ENCODE measurements at regions not wholly inside any gene's neighbourhood (a gene's known extent, or its start where the extent isn't known, plus 50 kb on each side); places are given as distances from the start of the nearest gene placed in this dataset.

DNA sequence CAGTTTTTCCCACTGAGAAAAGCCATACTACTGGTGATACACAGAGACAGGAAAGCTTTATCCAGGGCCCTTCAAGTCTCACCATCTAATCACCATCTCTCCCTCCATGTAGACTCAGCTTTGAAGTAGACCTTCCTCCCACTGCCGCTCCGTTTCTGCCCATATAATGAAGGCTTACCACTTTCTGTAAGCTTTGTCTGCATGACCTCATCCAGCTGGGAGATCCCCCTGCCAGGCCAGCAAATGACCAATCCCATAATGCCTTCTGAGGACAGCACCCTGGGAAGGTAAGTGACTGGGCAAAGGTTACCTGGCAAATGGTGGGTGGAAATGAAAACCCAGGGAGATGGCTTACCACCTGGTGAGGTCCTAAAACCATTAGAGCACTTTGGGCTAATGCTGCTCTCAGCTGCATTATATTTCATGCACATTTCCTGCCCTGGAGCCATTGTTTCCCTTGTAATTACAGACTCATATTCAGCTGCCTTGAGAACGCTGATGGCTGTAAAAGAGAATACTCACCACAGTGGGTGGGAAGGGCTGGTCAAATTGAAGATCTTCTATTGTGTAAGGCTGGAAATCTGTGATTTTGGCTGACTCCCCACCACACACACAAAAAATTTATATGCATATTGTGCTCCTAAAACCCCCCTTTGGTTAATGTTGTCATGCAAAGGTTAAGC is 350.7 kb upstream of the SYT4 start:
- TF ChIP-seq, protein P1, sequence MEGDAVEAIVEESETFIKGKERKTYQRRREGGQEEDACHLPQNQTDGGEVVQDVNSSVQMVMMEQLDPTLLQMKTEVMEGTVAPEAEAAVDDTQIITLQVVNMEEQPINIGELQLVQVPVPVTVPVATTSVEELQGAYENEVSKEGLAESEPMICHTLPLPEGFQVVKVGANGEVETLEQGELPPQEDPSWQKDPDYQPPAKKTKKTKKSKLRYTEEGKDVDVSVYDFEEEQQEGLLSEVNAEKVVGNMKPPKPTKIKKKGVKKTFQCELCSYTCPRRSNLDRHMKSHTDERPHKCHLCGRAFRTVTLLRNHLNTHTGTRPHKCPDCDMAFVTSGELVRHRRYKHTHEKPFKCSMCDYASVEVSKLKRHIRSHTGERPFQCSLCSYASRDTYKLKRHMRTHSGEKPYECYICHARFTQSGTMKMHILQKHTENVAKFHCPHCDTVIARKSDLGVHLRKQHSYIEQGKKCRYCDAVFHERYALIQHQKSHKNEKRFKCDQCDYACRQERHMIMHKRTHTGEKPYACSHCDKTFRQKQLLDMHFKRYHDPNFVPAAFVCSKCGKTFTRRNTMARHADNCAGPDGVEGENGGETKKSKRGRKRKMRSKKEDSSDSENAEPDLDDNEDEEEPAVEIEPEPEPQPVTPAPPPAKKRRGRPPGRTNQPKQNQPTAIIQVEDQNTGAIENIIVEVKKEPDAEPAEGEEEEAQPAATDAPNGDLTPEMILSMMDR (tag by site-specific recombination; IDR thresholded peaks at IDR 0.05) = no peak
- TF ChIP-seq, protein P2, sequence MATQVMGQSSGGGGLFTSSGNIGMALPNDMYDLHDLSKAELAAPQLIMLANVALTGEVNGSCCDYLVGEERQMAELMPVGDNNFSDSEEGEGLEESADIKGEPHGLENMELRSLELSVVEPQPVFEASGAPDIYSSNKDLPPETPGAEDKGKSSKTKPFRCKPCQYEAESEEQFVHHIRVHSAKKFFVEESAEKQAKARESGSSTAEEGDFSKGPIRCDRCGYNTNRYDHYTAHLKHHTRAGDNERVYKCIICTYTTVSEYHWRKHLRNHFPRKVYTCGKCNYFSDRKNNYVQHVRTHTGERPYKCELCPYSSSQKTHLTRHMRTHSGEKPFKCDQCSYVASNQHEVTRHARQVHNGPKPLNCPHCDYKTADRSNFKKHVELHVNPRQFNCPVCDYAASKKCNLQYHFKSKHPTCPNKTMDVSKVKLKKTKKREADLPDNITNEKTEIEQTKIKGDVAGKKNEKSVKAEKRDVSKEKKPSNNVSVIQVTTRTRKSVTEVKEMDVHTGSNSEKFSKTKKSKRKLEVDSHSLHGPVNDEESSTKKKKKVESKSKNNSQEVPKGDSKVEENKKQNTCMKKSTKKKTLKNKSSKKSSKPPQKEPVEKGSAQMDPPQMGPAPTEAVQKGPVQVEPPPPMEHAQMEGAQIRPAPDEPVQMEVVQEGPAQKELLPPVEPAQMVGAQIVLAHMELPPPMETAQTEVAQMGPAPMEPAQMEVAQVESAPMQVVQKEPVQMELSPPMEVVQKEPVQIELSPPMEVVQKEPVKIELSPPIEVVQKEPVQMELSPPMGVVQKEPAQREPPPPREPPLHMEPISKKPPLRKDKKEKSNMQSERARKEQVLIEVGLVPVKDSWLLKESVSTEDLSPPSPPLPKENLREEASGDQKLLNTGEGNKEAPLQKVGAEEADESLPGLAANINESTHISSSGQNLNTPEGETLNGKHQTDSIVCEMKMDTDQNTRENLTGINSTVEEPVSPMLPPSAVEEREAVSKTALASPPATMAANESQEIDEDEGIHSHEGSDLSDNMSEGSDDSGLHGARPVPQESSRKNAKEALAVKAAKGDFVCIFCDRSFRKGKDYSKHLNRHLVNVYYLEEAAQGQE (tag by site-specific recombination; IDR thresholded peaks at IDR 0.05) = no peak
- TF ChIP-seq MYNN (tag by site-specific recombination; IDR thresholded peaks at IDR 0.05; ENCODE audit: borderline replicate concordance) (no peak), ZNF785 (tag by site-specific recombination; IDR thresholded peaks at IDR 0.05) (no peak), ZBTB17 (tag by site-specific recombination; IDR thresholded peaks at IDR 0.05) (no peak), ZXDB (tag by site-specific recombination; IDR thresholded peaks at IDR 0.05) (no peak), ZNF391 (tag by site-specific recombination; IDR thresholded peaks at IDR 0.05; ENCODE audit: borderline replicate concordance, low read depth) (no peak), ZNF274 (IDR thresholded peaks at IDR 0.05; ENCODE audit: low read length) (no peak), ZNF274 (tag by site-specific recombination; IDR thresholded peaks at IDR 0.05; ENCODE audit: borderline replicate concordance) (no peak), ZNF510 (tag by site-specific recombination; IDR thresholded peaks at IDR 0.05; ENCODE audit: insufficient replicate concordance) (no peak), ZNF302 (tag by site-specific recombination; IDR thresholded peaks at IDR 0.05; ENCODE audit: low read depth) (no peak)
- TF ChIP-seq, protein P3, sequence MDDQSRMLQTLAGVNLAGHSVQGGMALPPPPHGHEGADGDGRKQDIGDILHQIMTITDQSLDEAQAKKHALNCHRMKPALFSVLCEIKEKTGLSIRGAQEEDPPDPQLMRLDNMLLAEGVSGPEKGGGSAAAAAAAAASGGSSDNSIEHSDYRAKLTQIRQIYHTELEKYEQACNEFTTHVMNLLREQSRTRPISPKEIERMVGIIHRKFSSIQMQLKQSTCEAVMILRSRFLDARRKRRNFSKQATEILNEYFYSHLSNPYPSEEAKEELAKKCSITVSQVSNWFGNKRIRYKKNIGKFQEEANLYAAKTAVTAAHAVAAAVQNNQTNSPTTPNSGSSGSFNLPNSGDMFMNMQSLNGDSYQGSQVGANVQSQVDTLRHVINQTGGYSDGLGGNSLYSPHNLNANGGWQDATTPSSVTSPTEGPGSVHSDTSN (CRISPR knock-in tag; IDR thresholded peaks at IDR 0.05) = no peak

Measured in HEK293 (cell line).